ENCODE measurements at regions not wholly inside any gene's neighbourhood (a gene's known extent, or its start where the extent isn't known, plus 50 kb on each side); places are given as distances from the start of the nearest gene placed in this dataset.

DNA sequence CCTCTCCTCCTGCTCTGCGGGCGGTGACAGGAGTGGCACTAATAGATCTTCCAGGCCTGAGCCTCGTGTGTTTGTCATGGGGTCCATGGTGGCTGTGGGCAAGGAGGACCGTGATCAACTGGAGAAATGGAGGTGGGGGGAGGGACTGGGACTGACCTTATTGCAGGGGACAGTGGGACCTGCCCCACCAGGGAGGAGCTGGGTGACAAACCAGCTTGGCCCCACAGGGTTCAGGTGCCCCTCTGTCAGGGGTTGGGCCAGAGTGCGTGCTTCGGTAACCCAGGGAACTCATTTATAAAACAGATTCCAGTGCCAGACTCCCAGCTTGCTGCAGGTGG is 366.5 kb downstream of the BCOR start:
- H3K27me3 ChIP-seq (ENCODE audit: low read length) = no peaks in the 10 kb centered on the region
- H3K9ac ChIP-seq (ENCODE audit: low read length) = peak overlapping the region; percentile 45; the same call in 1 of the 2 replicates
- no peaks in the 10 kb centered on the region for H3K36me3 ChIP-seq (ENCODE audit: low read depth, low read length)
- TF ChIP-seq, protein P1, sequence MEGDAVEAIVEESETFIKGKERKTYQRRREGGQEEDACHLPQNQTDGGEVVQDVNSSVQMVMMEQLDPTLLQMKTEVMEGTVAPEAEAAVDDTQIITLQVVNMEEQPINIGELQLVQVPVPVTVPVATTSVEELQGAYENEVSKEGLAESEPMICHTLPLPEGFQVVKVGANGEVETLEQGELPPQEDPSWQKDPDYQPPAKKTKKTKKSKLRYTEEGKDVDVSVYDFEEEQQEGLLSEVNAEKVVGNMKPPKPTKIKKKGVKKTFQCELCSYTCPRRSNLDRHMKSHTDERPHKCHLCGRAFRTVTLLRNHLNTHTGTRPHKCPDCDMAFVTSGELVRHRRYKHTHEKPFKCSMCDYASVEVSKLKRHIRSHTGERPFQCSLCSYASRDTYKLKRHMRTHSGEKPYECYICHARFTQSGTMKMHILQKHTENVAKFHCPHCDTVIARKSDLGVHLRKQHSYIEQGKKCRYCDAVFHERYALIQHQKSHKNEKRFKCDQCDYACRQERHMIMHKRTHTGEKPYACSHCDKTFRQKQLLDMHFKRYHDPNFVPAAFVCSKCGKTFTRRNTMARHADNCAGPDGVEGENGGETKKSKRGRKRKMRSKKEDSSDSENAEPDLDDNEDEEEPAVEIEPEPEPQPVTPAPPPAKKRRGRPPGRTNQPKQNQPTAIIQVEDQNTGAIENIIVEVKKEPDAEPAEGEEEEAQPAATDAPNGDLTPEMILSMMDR (conservative IDR thresholded peaks at IDR 0.05; ENCODE audit: low read depth, low read length) = no peak
- TF ChIP-seq EZH2phosphoT487 (IDR thresholded peaks at IDR 0.05; ENCODE audit: borderline replicate concordance, low read length) (no peak), EZH2 (IDR thresholded peaks at IDR 0.05; ENCODE audit: low read length, unreplicated experiment) (no peak)
- ChIA-PET POLR2A (ENCODE audit: unreplicated experiment) (no interaction called here), CTCF (interaction anchor here (0.6 to 1.1 kb wide), 4 partner anchors 167 to 367 kb away, joined by 3 to 7 read pairs (median 4); partner anchors contain the start of gene BCOR)
- H3F3A ChIP-seq (ENCODE audit: low read length, unreplicated experiment) = no peaks in the 10 kb centered on the region
- DNase-seq (no peak), ATAC-seq (no peak)
- H3K27ac ChIP-seq (ENCODE audit: low read length) = 0 out of 2 replicates have a peak overlapping the region, but pooled peaks have one; percentile 22
- peak overlapping the region; percentile 45; the same call in 1 of the 2 replicates for H3K4me2 ChIP-seq (ENCODE audit: low read length)
- no peaks in the 10 kb centered on the region for H3K9me2 ChIP-seq (replicated peaks; ENCODE audit: low read length)
- BruUV-seq (replicated peaks) = no TSS peak
- intact Hi-C loops (cut with micrococcal nuclease) = loop anchor here (1.0 to 10.0 kb wide), 5 partner anchors 74 to 441 kb away; partner anchors contain the start of gene BCOR
- 0 out of 2 replicates have a peak overlapping the region, but pooled peaks have one; percentile 4 for H3K4me3 ChIP-seq (ENCODE audit: low read length)
- no peak overlapping the region for H2AFZ ChIP-seq (ENCODE audit: low read length)
- H4K20me1 ChIP-seq (ENCODE audit: low read length) = no peaks in the 10 kb centered on the region
- H3K79me2 ChIP-seq (ENCODE audit: low read length) = no peaks in the 10 kb centered on the region
- peaks cover 41% of the 10 kb centered on the region for H3K4me1 ChIP-seq (ENCODE audit: insufficient read depth, low read length)
- no peaks in the 10 kb centered on the region for H3K9me3 ChIP-seq (ENCODE audit: low read length)

DNA sequence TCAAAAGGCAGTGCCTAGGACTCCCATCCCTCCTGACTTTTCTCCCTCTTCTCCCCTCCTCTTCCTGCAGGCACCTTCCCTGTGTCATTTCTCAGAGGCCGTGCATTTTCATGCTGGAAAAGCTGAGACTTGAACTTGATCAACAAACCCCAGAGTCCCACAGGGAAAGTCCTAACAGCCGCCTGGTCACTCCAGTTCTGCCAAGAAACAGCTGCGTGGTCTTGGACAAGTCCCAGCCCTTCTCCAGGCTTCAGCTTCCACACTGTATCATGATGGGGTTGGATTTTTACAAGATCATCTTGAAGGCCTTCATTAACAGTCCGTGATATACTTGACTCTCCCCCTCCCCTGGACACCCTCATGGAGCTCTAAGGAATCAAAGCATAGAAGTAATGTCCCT is 366.0 kb downstream of the BCOR start:
- no peak for ATAC-seq
- POLR2A ChIA-PET (ENCODE audit: unreplicated experiment) = interaction anchor here (0.6 kb wide), 1 partner anchor 536 kb away, joined by 4 read pairs; no protein-coding TSS in a partner anchor
- Histone ChIP-seq H3K4me2 (ENCODE audit: low read length) (no peak overlapping the region), H3K4me1 (ENCODE audit: insufficient read depth, low read length) (peaks cover 45% of the 10 kb centered on the region), H3K9me2 (replicated peaks; ENCODE audit: low read length) (no peaks in the 10 kb centered on the region), H3K36me3 (ENCODE audit: low read depth, low read length) (no peaks in the 10 kb centered on the region), H3F3A (ENCODE audit: low read length, unreplicated experiment) (no peaks in the 10 kb centered on the region), H3K9me3 (ENCODE audit: low read length) (no peaks in the 10 kb centered on the region), H3K27me3 (ENCODE audit: low read length) (no peaks in the 10 kb centered on the region), H3K9ac (ENCODE audit: low read length) (no peak overlapping the region), H3K27ac (ENCODE audit: low read length) (no peak overlapping the region), H3K4me3 (ENCODE audit: low read length) (no peak overlapping the region), H2AFZ (ENCODE audit: low read length) (no peak overlapping the region), H3K79me2 (ENCODE audit: low read length) (no peaks in the 10 kb centered on the region), H4K20me1 (ENCODE audit: low read length) (no peaks in the 10 kb centered on the region)
- DNase-seq = no peak
- TF ChIP-seq EZH2phosphoT487 (IDR thresholded peaks at IDR 0.05; ENCODE audit: borderline replicate concordance, low read length) = no peak
- TF ChIP-seq EZH2 (IDR thresholded peaks at IDR 0.05; ENCODE audit: low read length, unreplicated experiment) = no peak
- TF ChIP-seq, protein P1 (conservative IDR thresholded peaks at IDR 0.05; ENCODE audit: low read depth, low read length) = no peak
- CTCF ChIA-PET = no interaction called here
- no TSS peak for BruUV-seq (replicated peaks)
- intact Hi-C loops (cut with micrococcal nuclease) = loop anchor here (1.0 to 10.0 kb wide), 5 partner anchors 73 to 441 kb away; partner anchors contain the start of gene BCOR

DNA sequence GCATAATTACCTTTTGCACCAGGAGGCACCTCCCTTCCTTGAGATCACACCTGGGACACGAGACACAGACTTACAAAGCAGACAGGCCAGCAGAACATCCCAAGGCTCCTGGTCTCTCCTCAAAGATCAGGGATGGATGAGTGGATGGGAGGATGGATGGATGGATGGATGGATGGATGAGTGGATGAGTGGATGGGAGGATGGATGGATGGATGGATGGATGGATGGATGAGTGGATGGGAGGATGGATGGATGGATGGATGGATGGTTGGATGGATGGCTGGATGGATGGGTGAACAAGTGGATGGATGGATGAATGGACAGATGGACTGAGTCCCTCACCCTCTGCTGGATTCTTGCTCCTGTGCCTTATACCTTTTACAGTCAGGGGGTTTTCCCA is 364.0 kb downstream of the BCOR start:
- intact Hi-C loops (cut with micrococcal nuclease) = loop anchor here (5.0 to 10.0 kb wide), 4 partner anchors 71 to 439 kb away; partner anchors contain the start of gene BCOR
- Histone ChIP-seq H3K9me3 (ENCODE audit: low read length) (no peaks in the 10 kb centered on the region), H3K9me2 (replicated peaks; ENCODE audit: low read length) (no peaks in the 10 kb centered on the region), H3K9ac (ENCODE audit: low read length) (no peak overlapping the region), H3F3A (ENCODE audit: low read length, unreplicated experiment) (no peaks in the 10 kb centered on the region), H3K4me3 (ENCODE audit: low read length) (no peak overlapping the region), H3K79me2 (ENCODE audit: low read length) (no peaks in the 10 kb centered on the region), H3K27ac (ENCODE audit: low read length) (no peak overlapping the region), H4K20me1 (ENCODE audit: low read length) (no peaks in the 10 kb centered on the region), H3K27me3 (ENCODE audit: low read length) (no peaks in the 10 kb centered on the region), H3K4me1 (ENCODE audit: insufficient read depth, low read length) (peaks cover 48% of the 10 kb centered on the region), H3K4me2 (ENCODE audit: low read length) (no peak overlapping the region), H2AFZ (ENCODE audit: low read length) (no peak overlapping the region), H3K36me3 (ENCODE audit: low read depth, low read length) (no peaks in the 10 kb centered on the region)
- DNase-seq (no peak), ATAC-seq (no peak)
- CTCF ChIA-PET = no interaction called here
- no TSS peak for BruUV-seq (replicated peaks)
- TF ChIP-seq EZH2 (IDR thresholded peaks at IDR 0.05; ENCODE audit: low read length, unreplicated experiment) = no peak
- TF ChIP-seq EZH2phosphoT487 (IDR thresholded peaks at IDR 0.05; ENCODE audit: borderline replicate concordance, low read length) = no peak
- POLR2A ChIA-PET (ENCODE audit: unreplicated experiment) = no interaction called here
